NT2/D1 (cell line): ENCODE measurements at regions not wholly inside any gene's neighbourhood (a gene's known extent, or its start where the extent isn't known, plus 50 kb on each side); places are given as distances from the start of the nearest gene placed in this dataset.

Experiments
- SUZ12 ChIP-seq: IDR thresholded peaks from 2 replicates; pipeline ENCODE4 v1.6.1; 2011; ENCODE audit not compliant: insufficient read length, insufficient read depth; ENCODE audit errors: extremely low read depth
- ZNF274 ChIP-seq: IDR thresholded peaks from 2 replicates; pipeline ENCODE4 v1.6.1; 2011; ENCODE audit warnings: mild to moderate bottlenecking, low read depth, low read length

DNA sequence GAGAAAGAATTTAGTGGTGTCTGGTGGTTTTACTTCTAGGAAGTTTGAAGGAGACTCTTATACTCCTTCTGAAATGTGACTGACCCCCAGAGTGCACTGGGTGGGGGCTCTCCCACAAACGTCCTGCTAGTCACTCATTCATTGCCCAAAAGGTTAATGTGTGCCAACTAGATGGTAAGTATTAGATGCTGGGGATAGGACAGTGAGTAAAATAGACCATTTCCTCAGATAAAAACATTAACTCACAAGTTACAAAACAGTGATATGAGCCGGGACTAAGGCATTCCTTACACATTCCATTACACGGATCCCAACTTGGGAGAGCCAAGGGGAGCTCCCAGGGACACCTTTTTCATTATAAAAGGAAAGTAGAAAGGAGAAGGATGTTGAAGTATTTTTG, 185.1 kb downstream of the ATXN7L3B start:
- TF ChIP-seq SUZ12 (no peak), ZNF274 (no peak)
